H1 (cell line): ENCODE measurements at regions not wholly inside any gene's neighbourhood (a gene's known extent, or its start where the extent isn't known, plus 50 kb on each side); places are given as distances from the start of the nearest gene placed in this dataset.

Experiments used
- CTCF ChIA-PET: fragments of 300-600 bp; sonication (Branson Sonifier 250); formaldehyde crosslinking; loops from one replicate; lab custom pipeline; 2021; ENCODE audit not compliant: partially characterized antibody; lab: Charles Lee
- POLR2A ChIA-PET: fragments of 300-600 bp; sonication (Branson Sonifier 250); formaldehyde crosslinking; loops from one replicate; lab custom pipeline; 2021; ENCODE audit warnings: inconsistent platforms; ENCODE audit not compliant: partially characterized antibody; lab: Charles Lee
- DNase-seq, 2 experiments: peaks; one replicate each; pipeline versions ENCODE4 v3.0.0 to v3.0.0-alpha.2; 2010 to 2022; ENCODE audit warnings: low spot score in 2 of 2, low read depth in 1 of 2, mixed read lengths in 1 of 2
- FAIRE-seq: peaks from 2 replicates; lab custom pipeline; 2011; peaks lifted over from hg19 to GRCh38; lab: Jason Lieb, UNC
- H2AFZ ChIP-seq: 2 replicates; pipeline ENCODE4 v1.8.1; 2012; ENCODE audit warnings: low read length, inconsistent platforms
- H2AK5ac ChIP-seq: 2 replicates; pipeline ENCODE4 v1.6.1; 2013; ENCODE audit warnings: low read depth, low read length
- H2BK120ac ChIP-seq: replicated peaks from 2 replicates; pipeline ENCODE3; 2013; ENCODE audit warnings: low read depth, low read length, inconsistent platforms
- H2BK12ac ChIP-seq: 2 replicates; pipeline ENCODE4 v1.6.1; 2013; ENCODE audit warnings: low read depth, low read length
- H2BK15ac ChIP-seq: 2 replicates; pipeline ENCODE4 v1.6.1; 2013; ENCODE audit warnings: low read length
- H2BK20ac ChIP-seq: 2 replicates; pipeline ENCODE4 v1.6.1; 2013; ENCODE audit warnings: low read length
- H2BK5ac ChIP-seq: 2 replicates; pipeline ENCODE4 v1.6.1; 2013; ENCODE audit warnings: low read depth, low read length
- H3K14ac ChIP-seq: 2 replicates; pipeline ENCODE4 v1.6.1; 2013; ENCODE audit warnings: inconsistent platforms; ENCODE audit not compliant: insufficient read length
- H3K18ac ChIP-seq: 2 replicates; pipeline ENCODE4 v1.6.1; 2013; ENCODE audit warnings: low read length; ENCODE audit errors: extremely low read depth
- H3K23ac ChIP-seq: 2 replicates; pipeline ENCODE4 v1.6.1; 2013; ENCODE audit warnings: inconsistent platforms; ENCODE audit not compliant: insufficient read length
- H3K23me2 ChIP-seq: 2 replicates; pipeline ENCODE4 v1.6.1; 2013; ENCODE audit warnings: low read depth, low read length
- H3K27ac ChIP-seq: 2 replicates; pipeline ENCODE4 v1.6.1; 2011; ENCODE audit warnings: low read depth, low read length, inconsistent platforms
- H3K27me3 ChIP-seq, 4 experiments: replicated peaks in 1 of 4; 1 replicate in 1 of 4; 2 replicates in 3 of 4; pipeline versions ENCODE4 v1.6.1 to v1.8.1; 2011 to 2013; ENCODE audit warnings: low read length in 3 of 4, mild to moderate bottlenecking in 3 of 4, inconsistent platforms in 2 of 4, mixed read lengths in 2 of 4, moderate library complexity in 1 of 4; ENCODE audit not compliant: control insufficient read depth in 3 of 4, insufficient read depth in 3 of 4; ENCODE audit errors: extremely low read depth in 1 of 4
- H3K36me3 ChIP-seq, 4 experiments: 2 replicates each; pipeline versions ENCODE4 v1.6.1 to v1.8.1; 2011 to 2013; ENCODE audit warnings: mild to moderate bottlenecking in 4 of 4, low read length in 3 of 4, moderate library complexity in 2 of 4, control low read depth in 1 of 4, inconsistent platforms in 1 of 4; ENCODE audit not compliant: insufficient read depth in 4 of 4, control insufficient read depth in 2 of 4
- H3K4ac ChIP-seq: replicated peaks from 2 replicates; pipeline ENCODE3; 2013; ENCODE audit warnings: low read length, low read depth, mixed read lengths, inconsistent platforms; ENCODE audit not compliant: insufficient read length
- H3K4me1 ChIP-seq, 4 experiments: replicated peaks in 1 of 4; 1 replicate in 1 of 4; 2 replicates in 3 of 4; pipeline versions ENCODE4 v1.6.1 to v1.8.1; 2011 to 2013; ENCODE audit warnings: low read length in 3 of 4, inconsistent platforms in 2 of 4, mixed read lengths in 1 of 4; ENCODE audit not compliant: insufficient read depth in 4 of 4, control insufficient read depth in 3 of 4
- H3K4me2 ChIP-seq, 2 experiments: 2 replicates each; pipeline versions ENCODE4 v1.6.1 to v1.8.1; 2011 to 2013; ENCODE audit warnings: low read depth in 2 of 2, low read length in 2 of 2, control low read depth in 1 of 2, inconsistent platforms in 1 of 2, mild to moderate bottlenecking in 1 of 2; ENCODE audit not compliant: insufficient read depth in 1 of 2
- H3K4me3 ChIP-seq, 4 experiments: fragments of 200-600, 300-600 bp in 1 of 4; sonication (generic), shearing (Covaris generic), sonication (Bioruptor Twin) in 1 of 4; 2 replicates each; pipeline versions ENCODE4 v1.5.1 to v1.8.1; 2011 to 2016; ENCODE audit warnings: low read length in 4 of 4, low read depth in 3 of 4, control low read depth in 2 of 4, inconsistent platforms in 2 of 4, mild to moderate bottlenecking in 2 of 4, mixed read lengths in 1 of 4, moderate library complexity in 1 of 4; ENCODE audit not compliant: insufficient read depth in 2 of 4; ENCODE audit errors: extremely low read depth in 1 of 4
- H3K56ac ChIP-seq: replicated peaks from 2 replicates; pipeline ENCODE3; 2013; ENCODE audit warnings: low read depth, mild to moderate bottlenecking, mixed read lengths, low read length, inconsistent platforms; ENCODE audit not compliant: insufficient read length
- H3K79me1 ChIP-seq: 2 replicates; pipeline ENCODE4 v1.6.1; 2013; ENCODE audit warnings: low read depth, low read length, control low read depth
- H3K79me2 ChIP-seq, 2 experiments: 2 replicates each; pipeline versions ENCODE4 v1.6.1 to v1.8.1; 2012 to 2013; ENCODE audit warnings: low read length in 2 of 2, mild to moderate bottlenecking in 2 of 2, inconsistent platforms in 1 of 2; ENCODE audit not compliant: insufficient read depth in 2 of 2, control insufficient read depth in 1 of 2
- H3K9ac ChIP-seq, 4 experiments: replicated peaks in 1 of 4; 1 replicate in 1 of 4; 2 replicates in 3 of 4; pipeline versions ENCODE4 v1.6.1 to v1.8.1; 2011 to 2013; ENCODE audit warnings: low read depth in 3 of 4, low read length in 3 of 4, control low read depth in 2 of 4, mild to moderate bottlenecking in 2 of 4, moderate library complexity in 2 of 4, inconsistent platforms in 1 of 4; ENCODE audit errors: extremely low read depth in 1 of 4
- H3K9me3 ChIP-seq, 2 experiments: 2 replicates each; pipeline versions ENCODE4 v1.6.1 to v1.8.1; 2012 to 2013; ENCODE audit warnings: mild to moderate bottlenecking in 2 of 2, moderate library complexity in 2 of 2, control low read depth in 1 of 2, inconsistent platforms in 1 of 2, low read depth in 1 of 2, low read length in 1 of 2, mixed read lengths in 1 of 2; ENCODE audit not compliant: insufficient read depth in 2 of 2
- H4K20me1 ChIP-seq, 2 experiments: replicated peaks in 1 of 2; 2 replicates each; pipeline versions ENCODE3 to v1.8.1; 2011 to 2013; ENCODE audit warnings: inconsistent platforms in 2 of 2, low read length in 2 of 2, mild to moderate bottlenecking in 1 of 2; ENCODE audit not compliant: insufficient read depth in 2 of 2, control insufficient read depth in 1 of 2
- H4K5ac ChIP-seq: 2 replicates; pipeline ENCODE4 v1.6.1; 2013; ENCODE audit warnings: low read length, low read depth, mixed read lengths, inconsistent platforms; ENCODE audit not compliant: insufficient read length
- H4K8ac ChIP-seq: 2 replicates; pipeline ENCODE4 v1.8.0; 2013; ENCODE audit warnings: mild to moderate bottlenecking, moderate library complexity, low read length, inconsistent platforms; ENCODE audit not compliant: insufficient read depth; ENCODE audit errors: extremely low read depth
- H4K91ac ChIP-seq: replicated peaks from 2 replicates; pipeline ENCODE3; 2013; ENCODE audit warnings: low read length, mixed read lengths, inconsistent platforms; ENCODE audit not compliant: insufficient read length
- CHD2 ChIP-seq: IDR thresholded peaks from 2 replicates; pipeline ENCODE4 v1.6.1; 2012; ENCODE audit warnings: low read length, improper control_type of control experiment
- CTBP2 ChIP-seq: IDR thresholded peaks from 2 replicates; pipeline ENCODE4 v1.7.0; 2011; ENCODE audit warnings: borderline replicate concordance, mild to moderate bottlenecking, moderate library complexity, mixed read lengths, low read length; ENCODE audit not compliant: insufficient read depth, insufficient read length
- EGR1 ChIP-seq: IDR thresholded peaks from 2 replicates; pipeline ENCODE4 v1.6.1; 2011; ENCODE audit warnings: low read depth, low read length, borderline replicate concordance
- GABPA ChIP-seq: IDR thresholded peaks from 2 replicates; pipeline ENCODE4 v1.6.1; 2011; ENCODE audit warnings: mild to moderate bottlenecking, low read length, moderate library complexity, borderline replicate concordance; ENCODE audit not compliant: insufficient read depth
- GTF2F1 ChIP-seq: IDR thresholded peaks from 2 replicates; pipeline ENCODE4 v1.6.1; 2012; ENCODE audit warnings: low read depth, low read length, improper control_type of control experiment, borderline replicate concordance
- RFX5 ChIP-seq: IDR thresholded peaks from 2 replicates; pipeline ENCODE4 v1.6.1; 2011; ENCODE audit warnings: low read depth, low read length, improper control_type of control experiment, borderline replicate concordance
- TF ChIP-seq, protein P1 (sequence below): IDR thresholded peaks from 2 replicates; pipeline ENCODE4 v1.6.1; 2012; ENCODE audit warnings: low read length, inconsistent platforms

DNA sequence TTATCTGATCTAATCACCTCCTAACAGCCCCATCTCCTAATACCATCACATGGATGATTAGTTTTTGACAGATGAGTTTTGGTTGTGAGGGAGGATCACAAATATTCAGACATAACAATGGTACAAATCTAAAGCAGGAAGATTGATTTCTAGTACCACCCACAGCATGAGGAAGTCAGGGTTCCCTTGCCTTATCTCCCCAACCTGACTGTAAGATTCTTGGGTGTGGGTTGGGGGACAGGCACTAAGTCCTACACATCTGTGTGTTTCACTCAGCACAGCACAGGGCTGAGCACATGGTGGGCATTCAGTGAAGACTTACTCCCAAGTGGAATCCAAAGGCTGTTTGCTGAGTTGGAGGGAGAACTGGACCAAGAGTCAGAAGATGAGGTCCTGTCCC lies 93.8 kb upstream of the CXCR4 start:
- H3K23me2 ChIP-seq, result no peaks in the 10 kb centered on the region
- H2BK15ac ChIP-seq, result no peak overlapping the region
- no peak overlapping the region for H2AK5ac ChIP-seq
- no peak overlapping the region for H4K91ac ChIP-seq
- H3K79me1 ChIP-seq, result no peaks in the 10 kb centered on the region
- no peak overlapping the region for H3K4ac ChIP-seq
- H3K56ac ChIP-seq, result no peak overlapping the region
- DNase-seq (no peak), FAIRE-seq (no peak)
- H3K4me3 ChIP-seq, result no peak overlapping the region
- no peak overlapping the region for H3K18ac ChIP-seq
- no peak overlapping the region for H3K23ac ChIP-seq
- H2BK5ac ChIP-seq, result no peak overlapping the region
- ChIA-PET POLR2A (interaction anchor here (1.4 kb wide), 1 partner anchor 15 kb away, joined by 3 read pairs; no protein-coding TSS in a partner anchor), CTCF (interaction anchor here (0.9 kb wide), 1 partner anchor 212 kb away, joined by 3 read pairs; no protein-coding TSS in a partner anchor)
- no peak overlapping the region for H2BK12ac ChIP-seq
- no peak overlapping the region for H3K4me2 ChIP-seq
- no peaks in the 10 kb centered on the region for H4K20me1 ChIP-seq
- H4K5ac ChIP-seq, result no peak overlapping the region
- no peaks in the 10 kb centered on the region for H3K27me3 ChIP-seq
- no peak overlapping the region for H3K14ac ChIP-seq
- no peaks in the 10 kb centered on the region for H3K79me2 ChIP-seq
- no peaks in the 10 kb centered on the region for H3K9me3 ChIP-seq
- no peaks in the 10 kb centered on the region for H3K4me1 ChIP-seq
- no peak overlapping the region for H4K8ac ChIP-seq
- H3K36me3 ChIP-seq, result no peaks in the 10 kb centered on the region
- TF ChIP-seq GTF2F1 (no peak), CHD2 (no peak), CTBP2 (no peak), GABPA (no peak), EGR1 (no peak), RFX5 (no peak)
- TF ChIP-seq, protein P1, sequence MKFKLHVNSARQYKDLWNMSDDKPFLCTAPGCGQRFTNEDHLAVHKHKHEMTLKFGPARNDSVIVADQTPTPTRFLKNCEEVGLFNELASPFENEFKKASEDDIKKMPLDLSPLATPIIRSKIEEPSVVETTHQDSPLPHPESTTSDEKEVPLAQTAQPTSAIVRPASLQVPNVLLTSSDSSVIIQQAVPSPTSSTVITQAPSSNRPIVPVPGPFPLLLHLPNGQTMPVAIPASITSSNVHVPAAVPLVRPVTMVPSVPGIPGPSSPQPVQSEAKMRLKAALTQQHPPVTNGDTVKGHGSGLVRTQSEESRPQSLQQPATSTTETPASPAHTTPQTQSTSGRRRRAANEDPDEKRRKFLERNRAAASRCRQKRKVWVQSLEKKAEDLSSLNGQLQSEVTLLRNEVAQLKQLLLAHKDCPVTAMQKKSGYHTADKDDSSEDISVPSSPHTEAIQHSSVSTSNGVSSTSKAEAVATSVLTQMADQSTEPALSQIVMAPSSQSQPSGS, result no peak
- no peak overlapping the region for H3K27ac ChIP-seq
- no peak overlapping the region for H2BK120ac ChIP-seq
- H3K9ac ChIP-seq, result no peak overlapping the region
- no peak overlapping the region for H2AFZ ChIP-seq
- no peak overlapping the region for H2BK20ac ChIP-seq
